ENCODE measurements at regions not wholly inside any gene's neighbourhood (a gene's known extent, or its start where the extent isn't known, plus 50 kb on each side); places are given as distances from the start of the nearest gene placed in this dataset.

GRCh38 chr18:73545472-73545871 is 602.2 kb downstream of the FBXO15 start:
- Histone ChIP-seq H3K79me2 (ENCODE audit: insufficient read depth, low read length) (no peaks in the 10 kb centered on the region), H3K9me3 (replicated peaks in 1 of 2; ENCODE audit: control insufficient read depth in 1 of 2, insufficient read depth in 1 of 2, low read length in 2 of 2) (no peaks in the 10 kb centered on the region), H3K4me1 (ENCODE audit: control insufficient read depth in 1 of 2, insufficient read depth in 2 of 2, low read length in 2 of 2) (no peaks in the 10 kb centered on the region), H2AFZ (ENCODE audit: insufficient read depth, low read depth, low read length, poor library complexity, severe bottlenecking) (no peak overlapping the region), H3K9ac (ENCODE audit: insufficient read depth, low read length, poor library complexity, severe bottlenecking) (no peak overlapping the region), H3K4me3 (replicated peaks in 1 of 3; ENCODE audit: low read depth in 2 of 3, low read length in 3 of 3) (no peak overlapping the region), H4K20me1 (ENCODE audit: insufficient read depth, low read length) (no peaks in the 10 kb centered on the region), H3K27me3 (ENCODE audit: control insufficient read depth in 2 of 2, insufficient read depth in 2 of 2, low read length in 2 of 2) (no peaks in the 10 kb centered on the region), H3K27ac (ENCODE audit: low read depth in 1 of 2, low read length in 2 of 2) (no peak overlapping the region), H3K36me3 (replicated peaks in 1 of 2; ENCODE audit: control insufficient read depth in 1 of 2, insufficient read depth in 2 of 2, low read length in 2 of 2) (no peaks in the 10 kb centered on the region), H3K4me2 (replicated peaks; ENCODE audit: extremely low read depth, low read length, poor library complexity, severe bottlenecking) (no peak overlapping the region)
- Mint-ChIP-seq H3K36me3 (no peaks in the 10 kb centered on the region), H3K27me3 (ENCODE audit: low read depth in 3 of 3) (peaks cover 0 to 4% (median 0%) of the 10 kb centered on the region in 3 donors), H3K27ac (no peak overlapping the region), H3K9me3 (peaks cover 0 to 3% (median 0%) of the 10 kb centered on the region in 7 donors), H3K4me1 (no peaks in the 10 kb centered on the region), H3K4me3 (no peak overlapping the region)
- no peak for DNase-seq
- intact Hi-C loops (cut with micrococcal nuclease), result no loop called here
- WGBS (ENCODE audit: insufficient coverage), result no CpG with 5 or more reads among the region's 1 CpG
- no peak for TF ChIP-seq CTCF (IDR thresholded peaks at IDR 0.05)

GRCh38 chr18:73544617-73545016 is 603.0 kb downstream of the FBXO15 start:
- Histone ChIP-seq H3K4me1 (ENCODE audit: control insufficient read depth in 1 of 2, insufficient read depth in 2 of 2, low read length in 2 of 2) (no peaks in the 10 kb centered on the region), H4K20me1 (ENCODE audit: insufficient read depth, low read length) (no peaks in the 10 kb centered on the region), H3K27me3 (ENCODE audit: control insufficient read depth in 2 of 2, insufficient read depth in 2 of 2, low read length in 2 of 2) (no peaks in the 10 kb centered on the region), H3K4me2 (replicated peaks; ENCODE audit: extremely low read depth, low read length, poor library complexity, severe bottlenecking) (no peak overlapping the region), H2AFZ (ENCODE audit: insufficient read depth, low read depth, low read length, poor library complexity, severe bottlenecking) (no peak overlapping the region), H3K27ac (ENCODE audit: low read depth in 1 of 2, low read length in 2 of 2) (no peak overlapping the region), H3K79me2 (ENCODE audit: insufficient read depth, low read length) (no peaks in the 10 kb centered on the region), H3K36me3 (replicated peaks in 1 of 2; ENCODE audit: control insufficient read depth in 1 of 2, insufficient read depth in 2 of 2, low read length in 2 of 2) (no peaks in the 10 kb centered on the region), H3K9ac (ENCODE audit: insufficient read depth, low read length, poor library complexity, severe bottlenecking) (no peak overlapping the region), H3K4me3 (replicated peaks in 1 of 3; ENCODE audit: low read depth in 2 of 3, low read length in 3 of 3) (no peak overlapping the region), H3K9me3 (replicated peaks in 1 of 2; ENCODE audit: control insufficient read depth in 1 of 2, insufficient read depth in 1 of 2, low read length in 2 of 2) (no peaks in the 10 kb centered on the region)
- no peak for DNase-seq
- Mint-ChIP-seq H3K4me3 (no peak overlapping the region), H3K4me1 (no peaks in the 10 kb centered on the region), H3K27me3 (ENCODE audit: low read depth in 3 of 3) (peaks cover 0 to 4% (median 0%) of the 10 kb centered on the region in 3 donors), H3K27ac (no peak overlapping the region), H3K36me3 (no peaks in the 10 kb centered on the region), H3K9me3 (peaks cover 0 to 3% (median 0%) of the 10 kb centered on the region in 7 donors)
- intact Hi-C loops (cut with micrococcal nuclease), result no loop called here
- TF ChIP-seq CTCF (IDR thresholded peaks at IDR 0.05), result no peak
- no CpG with 5 or more reads among the region's 2 CpGs for WGBS (ENCODE audit: insufficient coverage)

Measured in CD14-positive monocyte (primary cell).